H9 (cell line): ENCODE measurements at regions not wholly inside any gene's neighbourhood (a gene's known extent, or its start where the extent isn't known, plus 50 kb on each side); places are given as distances from the start of the nearest gene placed in this dataset.

Source experiments
- DNase-seq: peaks from one replicate; pipeline ENCODE4 v3.0.0-alpha.2; 2017
- H2AFZ ChIP-seq: one replicate; pipeline ENCODE4 v1.6.1; 2013; ENCODE audit warnings: mild to moderate bottlenecking, low read length, control low read depth, moderate library complexity
- H2AK5ac ChIP-seq: 2 replicates; pipeline ENCODE4 v1.6.1; 2013; ENCODE audit warnings: low read length, control low read depth, mixed read lengths; ENCODE audit not compliant: insufficient read length
- H2BK120ac ChIP-seq: one replicate; pipeline ENCODE4 v1.6.1; 2013; ENCODE audit warnings: low read depth, mild to moderate bottlenecking, low read length, control low read depth, inconsistent platforms; ENCODE audit not compliant: poor library complexity, severe bottlenecking
- H2BK12ac ChIP-seq: 2 replicates; pipeline ENCODE4 v1.6.1; 2013; ENCODE audit warnings: low read length, control low read depth, mixed read lengths, low read depth; ENCODE audit not compliant: insufficient read length
- H2BK15ac ChIP-seq: 2 replicates; pipeline ENCODE4 v1.6.1; 2013; ENCODE audit warnings: low read depth, low read length, control low read depth
- H2BK20ac ChIP-seq: one replicate; pipeline ENCODE4 v1.6.1; 2013; ENCODE audit warnings: low read depth, mild to moderate bottlenecking, low read length, control low read depth, inconsistent platforms; ENCODE audit not compliant: poor library complexity, severe bottlenecking
- H2BK5ac ChIP-seq: 2 replicates; pipeline ENCODE4 v1.6.1; 2013; ENCODE audit warnings: low read length, control low read depth, mixed read lengths; ENCODE audit not compliant: insufficient read length
- H3K14ac ChIP-seq: 2 replicates; pipeline ENCODE4 v1.6.1; 2013; ENCODE audit warnings: low read length, control low read depth; ENCODE audit not compliant: insufficient read depth
- H3K18ac ChIP-seq: 2 replicates; pipeline ENCODE4 v1.6.1; 2013; ENCODE audit warnings: low read depth, mild to moderate bottlenecking, mixed read lengths, low read length, control low read depth; ENCODE audit not compliant: insufficient read length
- H3K23ac ChIP-seq: 2 replicates; pipeline ENCODE4 v1.6.1; 2013; ENCODE audit warnings: low read length, control low read depth, mixed read lengths, low read depth; ENCODE audit not compliant: insufficient read length
- H3K23me2 ChIP-seq: 2 replicates; pipeline ENCODE4 v1.6.1; 2013; ENCODE audit warnings: low read depth, mild to moderate bottlenecking, mixed read lengths, low read length, control low read depth; ENCODE audit not compliant: insufficient read length, poor library complexity, severe bottlenecking
- H3K27ac ChIP-seq: 2 replicates; pipeline ENCODE4 v1.5.1; 2013; ENCODE audit warnings: low read length, control low read depth, mixed read lengths, low read depth; ENCODE audit not compliant: insufficient read length
- H3K27me3 ChIP-seq: 2 replicates; pipeline ENCODE4 v1.6.1; 2013; ENCODE audit warnings: low read length, control low read depth, inconsistent platforms; ENCODE audit not compliant: insufficient read depth
- H3K4ac ChIP-seq: 2 replicates; pipeline ENCODE4 v1.6.1; 2013; ENCODE audit warnings: low read depth, mild to moderate bottlenecking, control low read depth, inconsistent platforms, low read length, moderate library complexity
- H3K4me1 ChIP-seq: 2 replicates; pipeline ENCODE4 v1.6.1; 2013; ENCODE audit warnings: low read length, control low read depth, inconsistent platforms; ENCODE audit not compliant: insufficient read depth
- H3K4me2 ChIP-seq: 2 replicates; pipeline ENCODE4 v1.6.1; 2013; ENCODE audit warnings: low read length, control low read depth, mixed read lengths; ENCODE audit not compliant: insufficient read length, insufficient read depth
- H3K56ac ChIP-seq: 2 replicates; pipeline ENCODE4 v1.6.1; 2013; ENCODE audit warnings: low read depth, mild to moderate bottlenecking, mixed read lengths, low read length, control low read depth; ENCODE audit not compliant: insufficient read length
- H3K79me1 ChIP-seq: 2 replicates; pipeline ENCODE4 v1.6.1; 2013; ENCODE audit warnings: low read depth, mild to moderate bottlenecking, moderate library complexity, low read length, control low read depth, inconsistent platforms; ENCODE audit not compliant: insufficient read depth, poor library complexity, severe bottlenecking
- H3K79me2 ChIP-seq: 2 replicates; pipeline ENCODE4 v1.6.1; 2013; ENCODE audit warnings: low read length, control low read depth, inconsistent platforms; ENCODE audit not compliant: insufficient read depth
- H3K9ac ChIP-seq: 2 replicates; pipeline ENCODE4 v1.6.1; 2013; ENCODE audit warnings: low read length, control low read depth, mixed read lengths; ENCODE audit not compliant: insufficient read length; ENCODE audit errors: extremely low read depth
- H3K9me3 ChIP-seq: one replicate; pipeline ENCODE4 v1.6.1; 2013; ENCODE audit warnings: low read depth, low read length, inconsistent platforms; ENCODE audit not compliant: control insufficient read depth
- H3T11ph ChIP-seq: one replicate; pipeline ENCODE4 v1.6.1; 2013; ENCODE audit warnings: mild to moderate bottlenecking, low read length, control low read depth, inconsistent platforms
- H4K20me1 ChIP-seq: one replicate; pipeline ENCODE4 v1.6.1; 2013; ENCODE audit not compliant: control insufficient read depth, insufficient read length, insufficient read depth
- H4K5ac ChIP-seq: 2 replicates; pipeline ENCODE4 v1.6.1; 2013; ENCODE audit warnings: low read depth, mild to moderate bottlenecking, mixed read lengths, low read length, control low read depth; ENCODE audit not compliant: insufficient read length
- H4K8ac ChIP-seq: replicated peaks from 2 replicates; pipeline ENCODE4 v1.6.1; 2013; ENCODE audit warnings: low read length, control low read depth, mixed read lengths, low read depth; ENCODE audit not compliant: insufficient read length
- H4K91ac ChIP-seq: 2 replicates; pipeline ENCODE4 v1.6.1; 2013; ENCODE audit warnings: low read depth, mild to moderate bottlenecking, moderate library complexity, mixed read lengths, low read length, control low read depth; ENCODE audit not compliant: insufficient read length
- H3K27ac Mint-ChIP-seq, 3 experiments: 2 replicates in 2 of 3; 3 replicates in 1 of 3; pipeline ENCODE4 v1.8.0; 2020 to 2021; ENCODE audit warnings: mixed read lengths in 3 of 3, mild to moderate bottlenecking in 1 of 3, moderate library complexity in 1 of 3
- H3K27me3 Mint-ChIP-seq: 2 replicates; pipeline ENCODE4 v1.8.0; 2021; ENCODE audit warnings: low read depth, mild to moderate bottlenecking, moderate library complexity, mixed read lengths
- H3K36me3 Mint-ChIP-seq, 3 experiments: 2 replicates in 2 of 3; 3 replicates in 1 of 3; pipeline ENCODE4 v1.8.0; 2020 to 2021; ENCODE audit warnings: low read depth in 3 of 3, mixed read lengths in 3 of 3; ENCODE audit not compliant: insufficient read depth in 1 of 3
- H3K4me1 Mint-ChIP-seq, 2 experiments: 2 replicates each; pipeline ENCODE4 v1.8.0; 2020; ENCODE audit warnings: mixed read lengths in 2 of 2
- H3K4me3 Mint-ChIP-seq, 2 experiments: 2 replicates in 1 of 2; 3 replicates in 1 of 2; pipeline ENCODE4 v1.8.0; 2020 to 2021; ENCODE audit warnings: mild to moderate bottlenecking in 2 of 2, mixed read lengths in 2 of 2, moderate library complexity in 1 of 2
- H3K9me3 Mint-ChIP-seq, 2 experiments: 2 replicates in 1 of 2; 3 replicates in 1 of 2; pipeline ENCODE4 v1.8.0; 2020; ENCODE audit warnings: mild to moderate bottlenecking in 2 of 2, mixed read lengths in 2 of 2, moderate library complexity in 1 of 2
- WGBS: extraction: QIAGEN DNeasy Blood & Tissue Kit; methylation state at CpG from one replicate; pipeline ENCODE4 v1.1.7; 2013; ENCODE audit warnings: missing lambda C conversion rate, low lambda C conversion rate, mixed read lengths; ENCODE audit not compliant: insufficient read length; ENCODE audit errors: extremely low coverage; 5-methylcytosine and 5-hydroxymethylcytosine counted together
- TF ChIP-seq, protein P1 (sequence below): fragments of 200-600 bp; sonication (generic); conservative IDR thresholded peaks from 3 replicates; pipeline ENCODE4 v1.8.0; 2021; ENCODE audit warnings: antibody characterized with exemption, mild to moderate bottlenecking

DNA sequence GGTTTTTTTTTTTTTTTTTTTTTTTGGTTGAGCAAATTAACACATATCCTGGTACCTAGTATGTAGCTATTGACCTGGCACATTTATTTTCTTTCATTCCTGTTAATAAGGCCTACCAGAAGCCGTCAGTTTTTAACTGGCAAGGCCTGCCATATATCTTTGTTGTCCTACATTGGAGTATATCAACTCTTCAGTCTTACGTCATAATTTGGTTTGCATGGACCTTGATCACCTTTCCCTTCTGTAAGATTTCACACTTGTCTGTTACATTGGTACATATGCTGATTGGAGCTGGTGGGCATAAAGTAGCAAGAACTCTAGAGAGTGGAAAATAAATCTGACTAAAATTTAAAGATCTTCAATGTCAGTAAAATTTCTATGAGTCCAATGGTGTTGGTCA, 1658.0 kb downstream of the C4orf33 start:
- no peak overlapping the region for H3T11ph ChIP-seq
- WGBS, result no CpG with 5 or more reads among the region's 2 CpGs
- no peak overlapping the region for H2BK20ac ChIP-seq
- H4K20me1 ChIP-seq, result no peaks in the 10 kb centered on the region
- H3K27ac ChIP-seq, result no peak overlapping the region
- TF ChIP-seq, protein P1, sequence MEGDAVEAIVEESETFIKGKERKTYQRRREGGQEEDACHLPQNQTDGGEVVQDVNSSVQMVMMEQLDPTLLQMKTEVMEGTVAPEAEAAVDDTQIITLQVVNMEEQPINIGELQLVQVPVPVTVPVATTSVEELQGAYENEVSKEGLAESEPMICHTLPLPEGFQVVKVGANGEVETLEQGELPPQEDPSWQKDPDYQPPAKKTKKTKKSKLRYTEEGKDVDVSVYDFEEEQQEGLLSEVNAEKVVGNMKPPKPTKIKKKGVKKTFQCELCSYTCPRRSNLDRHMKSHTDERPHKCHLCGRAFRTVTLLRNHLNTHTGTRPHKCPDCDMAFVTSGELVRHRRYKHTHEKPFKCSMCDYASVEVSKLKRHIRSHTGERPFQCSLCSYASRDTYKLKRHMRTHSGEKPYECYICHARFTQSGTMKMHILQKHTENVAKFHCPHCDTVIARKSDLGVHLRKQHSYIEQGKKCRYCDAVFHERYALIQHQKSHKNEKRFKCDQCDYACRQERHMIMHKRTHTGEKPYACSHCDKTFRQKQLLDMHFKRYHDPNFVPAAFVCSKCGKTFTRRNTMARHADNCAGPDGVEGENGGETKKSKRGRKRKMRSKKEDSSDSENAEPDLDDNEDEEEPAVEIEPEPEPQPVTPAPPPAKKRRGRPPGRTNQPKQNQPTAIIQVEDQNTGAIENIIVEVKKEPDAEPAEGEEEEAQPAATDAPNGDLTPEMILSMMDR, result no peak
- Mint-ChIP-seq H3K4me1 (peaks cover 0 to 7% of the 10 kb centered on the region in 2 experiments; a peak in 2 of 4 replicates), H3K36me3 (peaks cover 4 to 5% (median 4%) of the 10 kb centered on the region in 3 experiments; a peak in 5 of 7 replicates), H3K27me3 (no peaks in the 10 kb centered on the region), H3K27ac (no peak overlapping the region), H3K9me3 (peaks cover 0 to 14% of the 10 kb centered on the region in 2 experiments; a peak in 3 of 5 replicates), H3K4me3 (no peak overlapping the region)
- H2AK5ac ChIP-seq, result no peak overlapping the region
- H3K27me3 ChIP-seq, result no peaks in the 10 kb centered on the region
- no peak overlapping the region for H3K23ac ChIP-seq
- no peak overlapping the region for H3K4me2 ChIP-seq
- no peaks in the 10 kb centered on the region for H3K9me3 ChIP-seq
- H3K4me1 ChIP-seq, result no peaks in the 10 kb centered on the region
- no peak overlapping the region for H2BK12ac ChIP-seq
- no peak overlapping the region for H2BK5ac ChIP-seq
- H3K23me2 ChIP-seq, result no peaks in the 10 kb centered on the region
- no peak overlapping the region for H2BK15ac ChIP-seq
- no peaks in the 10 kb centered on the region for H3K79me2 ChIP-seq
- no peak overlapping the region for H3K14ac ChIP-seq
- no peak overlapping the region for H2AFZ ChIP-seq
- H4K8ac ChIP-seq, result no peak overlapping the region
- H3K4ac ChIP-seq, result no peak overlapping the region
- no peak overlapping the region for H4K5ac ChIP-seq
- H3K9ac ChIP-seq, result no peak overlapping the region
- no peak overlapping the region for H4K91ac ChIP-seq
- no peak for DNase-seq
- no peak overlapping the region for H3K18ac ChIP-seq
- H2BK120ac ChIP-seq, result no peak overlapping the region
- no peaks in the 10 kb centered on the region for H3K79me1 ChIP-seq
- H3K56ac ChIP-seq, result no peak overlapping the region
